ENCODE measurements at regions not wholly inside any gene's neighbourhood (a gene's known extent, or its start where the extent isn't known, plus 50 kb on each side); places are given as distances from the start of the nearest gene placed in this dataset.

DNA sequence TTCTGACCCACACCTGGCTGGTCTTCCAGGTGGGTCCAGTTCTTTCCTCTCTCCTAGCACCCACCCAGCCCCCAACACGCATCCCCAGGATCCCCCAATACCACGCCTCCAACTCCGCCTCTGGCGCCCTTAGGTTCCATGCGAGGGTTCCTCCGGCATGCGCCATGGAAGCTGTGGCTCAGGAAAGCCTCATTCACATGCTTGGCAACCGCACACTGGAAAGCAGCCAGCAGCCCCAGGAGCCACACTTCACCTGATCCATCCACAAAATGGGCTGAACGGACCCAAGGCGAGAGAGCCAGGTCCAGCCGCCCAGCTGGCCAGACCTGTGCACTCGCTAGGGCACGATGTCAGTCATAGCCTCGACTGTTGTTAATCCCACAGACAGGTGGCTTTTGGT, 161.2 kb downstream of the PSMG1 start:
- TF ChIP-seq, protein P1, sequence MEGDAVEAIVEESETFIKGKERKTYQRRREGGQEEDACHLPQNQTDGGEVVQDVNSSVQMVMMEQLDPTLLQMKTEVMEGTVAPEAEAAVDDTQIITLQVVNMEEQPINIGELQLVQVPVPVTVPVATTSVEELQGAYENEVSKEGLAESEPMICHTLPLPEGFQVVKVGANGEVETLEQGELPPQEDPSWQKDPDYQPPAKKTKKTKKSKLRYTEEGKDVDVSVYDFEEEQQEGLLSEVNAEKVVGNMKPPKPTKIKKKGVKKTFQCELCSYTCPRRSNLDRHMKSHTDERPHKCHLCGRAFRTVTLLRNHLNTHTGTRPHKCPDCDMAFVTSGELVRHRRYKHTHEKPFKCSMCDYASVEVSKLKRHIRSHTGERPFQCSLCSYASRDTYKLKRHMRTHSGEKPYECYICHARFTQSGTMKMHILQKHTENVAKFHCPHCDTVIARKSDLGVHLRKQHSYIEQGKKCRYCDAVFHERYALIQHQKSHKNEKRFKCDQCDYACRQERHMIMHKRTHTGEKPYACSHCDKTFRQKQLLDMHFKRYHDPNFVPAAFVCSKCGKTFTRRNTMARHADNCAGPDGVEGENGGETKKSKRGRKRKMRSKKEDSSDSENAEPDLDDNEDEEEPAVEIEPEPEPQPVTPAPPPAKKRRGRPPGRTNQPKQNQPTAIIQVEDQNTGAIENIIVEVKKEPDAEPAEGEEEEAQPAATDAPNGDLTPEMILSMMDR (IDR thresholded peaks at IDR 0.05): no peak
- no peak for TF ChIP-seq ZFX (IDR thresholded peaks at IDR 0.05; ENCODE audit: borderline replicate concordance)

Measured in 22Rv1 (cell line).